ENCODE measurements at regions not wholly inside any gene's neighbourhood (a gene's known extent, or its start where the extent isn't known, plus 50 kb on each side); places are given as distances from the start of the nearest gene placed in this dataset.

GRCh38 chr12:19891936-19892591 is 452.8 kb downstream of the AEBP2 start:
- CTCF ChIA-PET = interaction anchor here (0.6 kb wide), 1 partner anchor 152 kb away, joined by 3 read pairs; no protein-coding TSS in a partner anchor
- no peak for DNase-seq (ENCODE audit: extremely low spot score)
- POLR2A ChIA-PET = no interaction called here
- TF ChIP-seq FOXM1 (IDR thresholded peaks at IDR 0.05; ENCODE audit: borderline replicate concordance) (no peak), PKNOX1 (IDR thresholded peaks at IDR 0.05) (no peak), LEF1 (IDR thresholded peaks at IDR 0.05; ENCODE audit: borderline replicate concordance) (no peak), HDGF (IDR thresholded peaks at IDR 0.05; ENCODE audit: borderline replicate concordance) (no peak), TARDBP (IDR thresholded peaks at IDR 0.05) (no peak), NFRKB (IDR thresholded peaks at IDR 0.05) (no peak), FOXA1 (IDR thresholded peaks at IDR 0.05) (no peak), SP1 (IDR thresholded peaks at IDR 0.05) (no peak), CTBP1 (IDR thresholded peaks at IDR 0.05; ENCODE audit: borderline replicate concordance) (no peak), SUZ12 (IDR thresholded peaks at IDR 0.05) (no peak), ZNF384 (IDR thresholded peaks at IDR 0.05) (no peak)

GRCh38 chr12:19893514-19893913 is 454.2 kb downstream of the AEBP2 start:
- no peak for DNase-seq (ENCODE audit: extremely low spot score)
- no peak for TF ChIP-seq BHLHE40 (IDR thresholded peaks at IDR 0.05; ENCODE audit: borderline replicate concordance)
- TF ChIP-seq SP1 (IDR thresholded peaks at IDR 0.05) = no peak
- TF ChIP-seq ZNF384 (IDR thresholded peaks at IDR 0.05) = no peak
- TF ChIP-seq ARNT (IDR thresholded peaks at IDR 0.05) = no peak
- no peak for TF ChIP-seq L3MBTL2 (conservative IDR thresholded peaks at IDR 0.05)
- TF ChIP-seq SUZ12 (IDR thresholded peaks at IDR 0.05) = no peak
- TF ChIP-seq CTBP1 (IDR thresholded peaks at IDR 0.05; ENCODE audit: borderline replicate concordance) = no peak
- no peak for TF ChIP-seq TARDBP (IDR thresholded peaks at IDR 0.05)
- TF ChIP-seq FOXK2 (IDR thresholded peaks at IDR 0.05) = no peak
- POLR2A ChIA-PET = no interaction called here
- CTCF ChIA-PET = interaction anchor here (0.6 kb wide), 1 partner anchor 109 kb away, joined by 4 read pairs; no protein-coding TSS in a partner anchor

GRCh38 chr12:19894050-19894449 is 454.8 kb downstream of the AEBP2 start:
- DNase-seq (ENCODE audit: extremely low spot score) = no peak
- ChIA-PET POLR2A (no interaction called here), CTCF (no interaction called here)
- no peak for TF ChIP-seq CTBP1 (IDR thresholded peaks at IDR 0.05; ENCODE audit: borderline replicate concordance)
- TF ChIP-seq FOXM1 (IDR thresholded peaks at IDR 0.05; ENCODE audit: borderline replicate concordance) = no peak
- TF ChIP-seq ZNF384 (IDR thresholded peaks at IDR 0.05) = no peak
- TF ChIP-seq HDGF (IDR thresholded peaks at IDR 0.05; ENCODE audit: borderline replicate concordance) = no peak
- no peak for TF ChIP-seq ARNT (IDR thresholded peaks at IDR 0.05)
- no peak for TF ChIP-seq TARDBP (IDR thresholded peaks at IDR 0.05)
- TF ChIP-seq SP1 (IDR thresholded peaks at IDR 0.05) = no peak
- TF ChIP-seq SUZ12 (IDR thresholded peaks at IDR 0.05) = no peak
- TF ChIP-seq L3MBTL2 (conservative IDR thresholded peaks at IDR 0.05) = no peak
- no peak for TF ChIP-seq FOXA1 (IDR thresholded peaks at IDR 0.05)
- TF ChIP-seq BHLHE40 (IDR thresholded peaks at IDR 0.05; ENCODE audit: borderline replicate concordance) = no peak
- TF ChIP-seq FOXK2 (IDR thresholded peaks at IDR 0.05) = no peak

GRCh38 chr12:19894803-19895202 is 455.5 kb downstream of the AEBP2 start:
- DNase-seq (ENCODE audit: extremely low spot score) = no peak
- ChIA-PET CTCF (no interaction called here), POLR2A (no interaction called here)
- TF ChIP-seq NFRKB (IDR thresholded peaks at IDR 0.05) (no peak), ZNF384 (IDR thresholded peaks at IDR 0.05) (no peak), ELF4 (IDR thresholded peaks at IDR 0.05) (no peak), SUZ12 (IDR thresholded peaks at IDR 0.05) (no peak), SP1 (IDR thresholded peaks at IDR 0.05) (no peak), HDGF (IDR thresholded peaks at IDR 0.05; ENCODE audit: borderline replicate concordance) (no peak), ARNT (IDR thresholded peaks at IDR 0.05) (no peak), L3MBTL2 (conservative IDR thresholded peaks at IDR 0.05) (no peak), LEF1 (IDR thresholded peaks at IDR 0.05; ENCODE audit: borderline replicate concordance) (no peak), TARDBP (IDR thresholded peaks at IDR 0.05) (no peak), FOXA1 (IDR thresholded peaks at IDR 0.05) (no peak), CTBP1 (IDR thresholded peaks at IDR 0.05; ENCODE audit: borderline replicate concordance) (no peak), PKNOX1 (IDR thresholded peaks at IDR 0.05) (no peak)

GRCh38 chr12:19895246-19896020 is 456.1 kb downstream of the AEBP2 start:
- no peak for TF ChIP-seq SUZ12 (IDR thresholded peaks at IDR 0.05)
- TF ChIP-seq NFRKB (IDR thresholded peaks at IDR 0.05) = no peak
- no peak for TF ChIP-seq LEF1 (IDR thresholded peaks at IDR 0.05; ENCODE audit: borderline replicate concordance)
- TF ChIP-seq PKNOX1 (IDR thresholded peaks at IDR 0.05) = no peak
- no peak for TF ChIP-seq ELF4 (IDR thresholded peaks at IDR 0.05)
- TF ChIP-seq L3MBTL2 (conservative IDR thresholded peaks at IDR 0.05) = no peak
- no peak for TF ChIP-seq BHLHE40 (IDR thresholded peaks at IDR 0.05; ENCODE audit: borderline replicate concordance)
- TF ChIP-seq FOXK2 (IDR thresholded peaks at IDR 0.05) = no peak
- TF ChIP-seq HDGF (IDR thresholded peaks at IDR 0.05; ENCODE audit: borderline replicate concordance) = no peak
- TF ChIP-seq TARDBP (IDR thresholded peaks at IDR 0.05) = no peak
- no peak for TF ChIP-seq FOXM1 (IDR thresholded peaks at IDR 0.05; ENCODE audit: borderline replicate concordance)
- TF ChIP-seq SP1 (IDR thresholded peaks at IDR 0.05) = no peak
- no peak for TF ChIP-seq ZNF384 (IDR thresholded peaks at IDR 0.05)

More at GRCh38 chr12:19895246-19896020, 456.1 kb downstream of the AEBP2 start:
- DNase-seq (ENCODE audit: extremely low spot score) = no peak
- ChIA-PET CTCF (interaction anchor here (0.6 kb wide), 1 partner anchor 1756 kb away, joined by 3 read pairs; no protein-coding TSS in a partner anchor), POLR2A (no interaction called here)

Data from HEK293T (cell line).